ENCODE measurements at regions not wholly inside any gene's neighbourhood (a gene's known extent, or its start where the extent isn't known, plus 50 kb on each side); places are given as distances from the start of the nearest gene placed in this dataset.

DNA sequence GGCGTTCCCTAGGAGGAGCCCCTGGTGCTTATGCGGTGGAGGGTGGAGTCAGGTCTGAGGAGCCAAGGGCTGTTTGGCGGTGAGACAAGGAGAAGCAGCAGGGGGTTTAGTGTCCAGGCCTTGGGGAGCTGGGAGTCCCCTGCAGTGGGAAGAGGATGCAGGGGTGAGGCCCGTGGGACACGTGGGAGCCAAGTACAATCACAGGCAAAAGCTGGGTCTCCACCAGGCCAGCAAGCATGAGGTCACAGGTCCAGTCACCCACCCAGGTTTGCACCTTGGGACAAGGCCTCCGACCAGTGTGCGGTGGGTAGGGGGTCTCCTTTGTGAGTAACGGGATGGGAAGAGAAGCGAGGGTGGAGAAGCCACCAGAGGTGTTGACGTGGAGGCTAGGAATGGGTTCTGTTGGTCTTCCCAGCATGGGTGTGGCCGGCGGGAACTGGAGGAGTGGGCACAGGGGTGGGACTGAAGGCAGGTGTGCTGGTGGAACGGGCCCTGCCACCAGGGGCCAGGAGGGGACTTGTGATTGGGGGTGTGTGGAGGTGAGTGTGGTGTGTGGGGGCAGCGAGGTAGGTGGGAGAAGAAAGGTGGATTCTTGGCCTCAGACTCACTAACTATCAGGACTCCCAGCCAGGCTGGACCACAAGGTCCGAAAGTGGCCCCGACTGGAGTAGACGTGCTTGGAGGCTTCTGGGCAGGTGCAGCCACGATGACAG, 953.6 kb downstream of the TBC1D22A start:
- no peak overlapping the region for H4K5ac ChIP-seq (ENCODE audit: low read depth, low read length)
- H3K27ac ChIP-seq (ENCODE audit: insufficient read depth, low read length) = no peak overlapping the region
- no peak overlapping the region for H3K18ac ChIP-seq (ENCODE audit: low read depth, low read length)
- H2AK9ac ChIP-seq (replicated peaks; ENCODE audit: low read depth, low read length, poor library complexity) = no peak overlapping the region
- H3K14ac ChIP-seq (replicated peaks; ENCODE audit: low read depth, low read length) = no peak overlapping the region
- in situ Hi-C loops (cut with MboI; ENCODE audit: low sequenced_read_pairs) = no loop called here
- no peak for ATAC-seq (ENCODE audit: low read depth)
- H4K20me1 ChIP-seq (ENCODE audit: insufficient read depth, low read length) = no peaks in the 10 kb centered on the region
- TF ChIP-seq NFE2L2 (IDR thresholded peaks at IDR 0.05; ENCODE audit: low read depth, low read length) (no peak), RAD21 (IDR thresholded peaks at IDR 0.05; ENCODE audit: low read length) (no peak), RFX5 (IDR thresholded peaks at IDR 0.05; ENCODE audit: low read depth, low read length) (no peak), FOS (IDR thresholded peaks at IDR 0.05; ENCODE audit: low read depth, low read length) (no peak), POLR2A (IDR thresholded peaks at IDR 0.05; ENCODE audit: low read depth, low read length) (no peak), MAFK (IDR thresholded peaks at IDR 0.05; ENCODE audit: low read depth, low read length) (no peak), CHD1 (IDR thresholded peaks at IDR 0.05; ENCODE audit: low read depth, low read length) (no peak), SMC3 (IDR thresholded peaks at IDR 0.05; ENCODE audit: low read depth, low read length) (no peak), MAZ (IDR thresholded peaks at IDR 0.05; ENCODE audit: borderline replicate concordance, low read depth, low read length) (no peak), RCOR1 (IDR thresholded peaks at IDR 0.05; ENCODE audit: insufficient replicate concordance, low read length) (no peak), MXI1 (IDR thresholded peaks at IDR 0.05; ENCODE audit: borderline replicate concordance, low read depth, low read length) (no peak)
- TF ChIP-seq, protein P1, sequence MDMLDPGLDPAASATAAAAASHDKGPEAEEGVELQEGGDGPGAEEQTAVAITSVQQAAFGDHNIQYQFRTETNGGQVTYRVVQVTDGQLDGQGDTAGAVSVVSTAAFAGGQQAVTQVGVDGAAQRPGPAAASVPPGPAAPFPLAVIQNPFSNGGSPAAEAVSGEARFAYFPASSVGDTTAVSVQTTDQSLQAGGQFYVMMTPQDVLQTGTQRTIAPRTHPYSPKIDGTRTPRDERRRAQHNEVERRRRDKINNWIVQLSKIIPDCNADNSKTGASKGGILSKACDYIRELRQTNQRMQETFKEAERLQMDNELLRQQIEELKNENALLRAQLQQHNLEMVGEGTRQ (IDR thresholded peaks at IDR 0.05; ENCODE audit: low read depth, low read length) = no peak
- TF ChIP-seq, protein P2, sequence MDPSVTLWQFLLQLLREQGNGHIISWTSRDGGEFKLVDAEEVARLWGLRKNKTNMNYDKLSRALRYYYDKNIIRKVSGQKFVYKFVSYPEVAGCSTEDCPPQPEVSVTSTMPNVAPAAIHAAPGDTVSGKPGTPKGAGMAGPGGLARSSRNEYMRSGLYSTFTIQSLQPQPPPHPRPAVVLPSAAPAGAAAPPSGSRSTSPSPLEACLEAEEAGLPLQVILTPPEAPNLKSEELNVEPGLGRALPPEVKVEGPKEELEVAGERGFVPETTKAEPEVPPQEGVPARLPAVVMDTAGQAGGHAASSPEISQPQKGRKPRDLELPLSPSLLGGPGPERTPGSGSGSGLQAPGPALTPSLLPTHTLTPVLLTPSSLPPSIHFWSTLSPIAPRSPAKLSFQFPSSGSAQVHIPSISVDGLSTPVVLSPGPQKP (IDR thresholded peaks at IDR 0.05; ENCODE audit: borderline replicate concordance, low read depth, low read length) = no peak
- H3K9me1 ChIP-seq (ENCODE audit: insufficient read depth, low read length) = no peaks in the 10 kb centered on the region
- peaks cover 48% of the 10 kb centered on the region for H3K9me3 ChIP-seq (ENCODE audit: control insufficient read depth, insufficient read depth, low read length)
- no peak overlapping the region for H2BK20ac ChIP-seq (ENCODE audit: low read depth, low read length)
- no peak overlapping the region for H3K4me3 ChIP-seq (ENCODE audit: insufficient read depth, low read depth, low read length)
- H3K9ac ChIP-seq (ENCODE audit: low read depth, low read length) = no peak overlapping the region
- no peaks in the 10 kb centered on the region for H3K27me3 ChIP-seq (ENCODE audit: control insufficient read depth, insufficient read depth, low read length)
- H3K79me1 ChIP-seq (ENCODE audit: low read depth in 1 of 2, low read length in 2 of 2) = no peaks in the 10 kb centered on the region
- no peak overlapping the region for H3K56ac ChIP-seq (ENCODE audit: extremely low read depth, insufficient read depth, low read length)
- H4K8ac ChIP-seq (ENCODE audit: low read depth in 2 of 2, low read length in 2 of 2) = no peak overlapping the region
- H3K4me1 ChIP-seq (ENCODE audit: control insufficient read depth, insufficient read depth, low read length) = no peaks in the 10 kb centered on the region
- BruUV-seq (replicated peaks) = no TSS peak
- no peak overlapping the region for H3K23ac ChIP-seq (ENCODE audit: low read depth, low read length)
- intact Hi-C loops (cut with micrococcal nuclease) = no loop called here
- WGBS, 2 experiments (ENCODE audit: extremely low coverage in 2 of 2, insufficient read length in 1 of 2) = 46% methylated on average over 2 of the region's 18 CpGs; no CpG with 5 or more reads in 1 of the 2 experiments
- H3K4me2 ChIP-seq (ENCODE audit: low read depth, low read length) = no peak overlapping the region
- DNase-seq = no peak
- no peak overlapping the region for H2BK120ac ChIP-seq (ENCODE audit: low read depth, low read length)
- ChIA-PET POLR2A (ENCODE audit: unreplicated experiment) (no interaction called here), CTCF (no interaction called here)
- H4K91ac ChIP-seq (ENCODE audit: insufficient read depth, low read depth, low read length) = no peak overlapping the region
- no peak overlapping the region for H2BK15ac ChIP-seq (ENCODE audit: low read depth, low read length)
- no peak overlapping the region for H2AFZ ChIP-seq (replicated peaks; ENCODE audit: low read length, poor library complexity)
- H3K36me3 ChIP-seq (ENCODE audit: control insufficient read depth, insufficient read depth, low read length) = no peaks in the 10 kb centered on the region
- no peak overlapping the region for H3K4ac ChIP-seq (ENCODE audit: low read depth, low read length)
- no peak overlapping the region for H2AK5ac ChIP-seq (ENCODE audit: low read depth, low read length)
- dilution Hi-C loops (cut with HindIII; ENCODE audit: low sequenced_read_pairs, unreplicated experiment) = no loop called here
- H2BK5ac ChIP-seq (ENCODE audit: low read depth, low read length, poor library complexity, severe bottlenecking) = no peak overlapping the region

Measured in IMR-90 (cell line).